Cardiac muscle cell (in vitro differentiated cells and primary cell): ENCODE measurements at regions not wholly inside any gene's neighbourhood (a gene's known extent, or its start where the extent isn't known, plus 50 kb on each side); places are given as distances from the start of the nearest gene placed in this dataset.

Source experiments
- DNase-seq, 2 donors: peaks; one replicate each; pipeline versions ENCODE4 v3.0.0 to v3.0.0-alpha.2; 2010 to 2017; ENCODE audit warnings: low read depth in 1 of 2, low spot score in 1 of 2
- H3K27ac ChIP-seq: fragments of 200-600 bp; sonication (generic); 2 replicates; pipeline ENCODE4 v1.5.1; 2016
- H3K27me3 ChIP-seq: fragments of 200-600 bp; sonication (generic); 2 replicates; pipeline ENCODE4 v1.6.0; 2016; ENCODE audit warnings: control low read depth
- H3K36me3 ChIP-seq: fragments of 200-600 bp; sonication (generic); 2 replicates; pipeline ENCODE4 v1.5.1; 2016; ENCODE audit warnings: control low read depth
- H3K4me1 ChIP-seq: fragments of 200-600 bp; sonication (generic); 2 replicates; pipeline ENCODE4 v1.8.1; 2017; ENCODE audit warnings: low read depth, mild to moderate bottlenecking, mixed run types
- H3K4me3 ChIP-seq: fragments of 200-600 bp; sonication (generic); 2 replicates; pipeline ENCODE4 v1.5.1; 2016; ENCODE audit warnings: mild to moderate bottlenecking
- H3K9me3 ChIP-seq: fragments of 200-600 bp; sonication (generic); 2 replicates; pipeline ENCODE4 v1.5.1; 2017; ENCODE audit warnings: low read depth, mild to moderate bottlenecking, control low read depth
- CTCF ChIP-seq: IDR thresholded peaks from 2 replicates; pipeline ENCODE4 v1.5.1; 2012; ENCODE audit warnings: low read depth, mild to moderate bottlenecking, low read length

- DNase-seq = no peak
- TF ChIP-seq CTCF = no peak
- no peaks in the 10 kb centered on the region for H3K27me3 ChIP-seq
- H3K4me1 ChIP-seq = no peaks in the 10 kb centered on the region
- no peaks in the 10 kb centered on the region for H3K9me3 ChIP-seq
- H3K27ac ChIP-seq = no peak overlapping the region
- H3K36me3 ChIP-seq = no peaks in the 10 kb centered on the region
- no peak overlapping the region for H3K4me3 ChIP-seq
These were observed 150.9 kb upstream of the C1orf174 start for GRCh38 chr1:4050998-4051397.

- no peak for TF ChIP-seq CTCF
- H3K4me3 ChIP-seq = no peak overlapping the region
These were observed 152.6 kb upstream of the C1orf174 start for GRCh38 chr1:4052657-4053056.

GRCh38 chr1:4053160-4053748, 153.2 kb upstream of the C1orf174 start:
- TF ChIP-seq CTCF = no peak
- H3K4me1 ChIP-seq = no peaks in the 10 kb centered on the region
- H3K27ac ChIP-seq = no peak overlapping the region
- H3K36me3 ChIP-seq = no peaks in the 10 kb centered on the region
- H3K9me3 ChIP-seq = no peaks in the 10 kb centered on the region
- DNase-seq = no peak
- H3K27me3 ChIP-seq = no peaks in the 10 kb centered on the region
- no peak overlapping the region for H3K4me3 ChIP-seq

More at GRCh38 chr1:4052657-4053056, 152.6 kb upstream of the C1orf174 start:
- Histone ChIP-seq H3K4me1 (no peaks in the 10 kb centered on the region), H3K27me3 (no peaks in the 10 kb centered on the region), H3K9me3 (no peaks in the 10 kb centered on the region), H3K36me3 (no peaks in the 10 kb centered on the region), H3K27ac (no peak overlapping the region)
- DNase-seq = no peak

GRCh38 chr1:4053774-4054173, 153.7 kb upstream of the C1orf174 start:
- DNase-seq = no peak
- Histone ChIP-seq H3K4me1 (no peaks in the 10 kb centered on the region), H3K27me3 (no peaks in the 10 kb centered on the region), H3K9me3 (no peaks in the 10 kb centered on the region), H3K4me3 (no peak overlapping the region), H3K36me3 (no peaks in the 10 kb centered on the region), H3K27ac (no peak overlapping the region)
- TF ChIP-seq CTCF = no peak

- no peak overlapping the region for H3K4me3 ChIP-seq
- TF ChIP-seq CTCF = no peak
- DNase-seq = no peak
- H3K9me3 ChIP-seq = no peaks in the 10 kb centered on the region
- H3K27ac ChIP-seq = no peak overlapping the region
- H3K27me3 ChIP-seq = no peaks in the 10 kb centered on the region
- H3K4me1 ChIP-seq = no peaks in the 10 kb centered on the region
- no peaks in the 10 kb centered on the region for H3K36me3 ChIP-seq
These were observed 155.4 kb upstream of the C1orf174 start for GRCh38 chr1:4055294-4055967.
